Stimulated activated CD8-positive, alpha-beta memory T cell treated with anti-CD3 and anti-CD28 coated beads, Interleukin-4, amount 100 ng/mL, for 24 hours (primary cell): ENCODE measurements at regions not wholly inside any gene's neighbourhood (a gene's known extent, or its start where the extent isn't known, plus 50 kb on each side); places are given as distances from the start of the nearest gene placed in this dataset.
"Not testable (repeated sequence)": the region's sequence is repeated elsewhere in the genome, so short reads cannot be mapped to it uniquely, and the experiment has no call there.

Experiments used
- DNase-seq: peaks from one replicate; pipeline ENCODE4 v3.0.0-alpha.2; 2020; ENCODE audit warnings: low read depth

DNA sequence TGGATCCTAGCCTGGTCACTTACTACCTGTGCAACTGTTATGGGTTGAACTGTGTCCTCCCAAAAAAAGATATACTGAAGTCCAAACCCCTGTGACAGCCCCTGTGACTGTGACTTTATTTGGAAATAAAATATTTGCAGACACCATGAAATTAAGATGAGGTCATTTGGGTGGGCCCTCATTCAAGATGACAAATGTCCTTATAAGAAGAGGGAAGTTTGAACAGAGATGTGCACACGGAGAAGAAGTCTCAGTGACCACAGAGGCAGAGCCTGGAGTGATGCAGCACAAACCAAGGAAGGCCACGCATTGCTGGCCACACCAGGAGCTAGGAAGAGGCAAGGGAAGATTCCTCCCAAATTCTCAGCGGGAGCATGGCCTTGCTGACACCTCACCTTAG is 249.7 kb upstream of the RUNX1 start:
- no peak for DNase-seq

DNA sequence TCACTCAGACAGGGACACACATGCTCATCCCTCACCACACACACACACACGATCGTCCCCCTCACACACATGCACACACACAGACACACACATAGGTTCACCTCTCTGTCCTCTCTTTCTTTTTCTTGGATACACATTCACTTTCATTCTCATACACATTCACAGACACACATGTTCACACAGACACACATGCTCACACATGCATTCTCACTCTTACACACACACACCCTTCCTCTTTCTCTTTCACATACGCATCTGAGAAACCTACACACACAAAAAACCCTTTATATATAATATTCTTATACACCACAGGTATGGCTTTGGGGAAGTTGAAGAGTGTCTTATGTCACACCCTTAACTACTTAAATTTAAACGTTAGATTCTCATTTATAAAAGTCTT is 248.6 kb upstream of the RUNX1 start:
- DNase-seq, result no peak

GRCh38 chr21:35294231-35294898 is 245.3 kb upstream of the RUNX1 start:
- no peak for DNase-seq

DNA sequence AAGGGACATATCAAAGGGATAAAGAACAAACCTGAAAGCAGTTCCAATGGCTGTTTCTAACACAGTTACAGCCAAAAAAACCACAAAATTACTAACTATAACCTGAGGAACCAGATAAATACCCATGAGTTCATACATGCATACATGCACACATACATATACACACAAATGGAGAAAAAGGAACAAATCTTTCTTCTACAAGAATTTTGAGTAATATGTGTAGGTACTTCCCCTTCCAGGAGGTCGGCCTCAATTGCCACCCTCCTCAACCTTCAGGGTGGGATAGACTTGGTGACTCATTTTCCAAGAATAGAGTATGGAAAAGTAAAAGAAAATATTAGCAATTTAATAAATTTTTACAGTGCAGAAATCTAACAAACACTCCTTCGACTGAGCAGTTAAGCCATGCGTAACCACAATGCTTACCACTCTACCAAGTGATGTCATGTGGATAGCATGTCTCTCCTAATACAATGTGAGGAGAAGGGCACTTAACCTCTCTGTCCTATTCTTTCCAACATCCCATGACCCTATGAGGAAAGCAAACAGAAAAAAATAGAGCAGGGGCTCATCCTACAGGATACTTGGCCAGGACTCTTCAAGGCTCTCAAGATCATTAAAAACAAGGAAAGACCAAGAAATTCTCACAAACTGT is 243.0 kb upstream of the RUNX1 start:
- no peak for DNase-seq

DNA sequence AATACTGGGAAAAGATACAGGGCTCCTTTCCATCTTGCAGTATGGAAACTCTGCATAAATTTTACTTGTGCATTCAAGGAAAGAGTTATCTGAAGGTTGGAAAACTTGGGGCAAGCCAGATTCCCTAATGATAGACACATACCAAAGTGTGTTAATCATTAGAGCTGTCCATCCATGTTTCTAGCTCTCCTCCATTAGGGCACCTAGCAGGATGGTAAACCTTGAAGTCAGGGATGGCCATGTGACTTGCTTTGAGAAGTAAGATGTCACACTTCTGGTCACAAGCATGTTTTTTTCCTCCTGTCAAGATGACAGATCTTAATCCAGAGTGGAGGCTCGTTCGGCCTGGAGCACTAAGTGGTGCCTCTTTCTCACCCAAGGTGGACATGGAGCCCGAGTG is 241.9 kb upstream of the RUNX1 start:
- no peak for DNase-seq

DNA sequence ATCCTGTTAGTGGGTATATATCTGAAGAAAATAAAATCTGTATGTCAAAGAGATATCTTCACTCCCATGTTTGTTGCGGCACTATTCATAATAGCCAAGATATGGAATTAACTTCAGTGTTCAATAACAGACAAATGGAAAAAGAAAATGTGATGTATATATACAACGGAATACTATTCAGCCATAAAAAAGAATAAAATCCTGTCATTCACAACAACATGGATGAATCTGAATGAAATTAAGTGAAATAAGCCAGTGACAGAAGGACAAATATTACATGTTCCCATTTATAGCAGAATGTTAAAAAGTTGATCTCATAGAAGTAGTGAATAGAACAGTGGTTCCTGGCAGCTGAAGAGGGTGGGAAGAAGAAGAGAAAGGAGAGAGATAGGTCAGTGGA is 239.1 kb upstream of the RUNX1 start:
- no peak for DNase-seq

GRCh38 chr21:35284199-35284598 is 235.1 kb upstream of the RUNX1 start:
- DNase-seq, result no peak

- no peak for DNase-seq
Measured at GRCh38 chr21:35282944-35283343, 233.8 kb upstream of the RUNX1 start.

GRCh38 chr21:35281956-35282355 is 232.9 kb upstream of the RUNX1 start:
- DNase-seq, result no peak

- no peak for DNase-seq
Measured at GRCh38 chr21:35280231-35280630, 231.1 kb upstream of the RUNX1 start.

- DNase-seq, result no peak
Measured at GRCh38 chr21:35275776-35276175, 226.7 kb upstream of the RUNX1 start.

DNA sequence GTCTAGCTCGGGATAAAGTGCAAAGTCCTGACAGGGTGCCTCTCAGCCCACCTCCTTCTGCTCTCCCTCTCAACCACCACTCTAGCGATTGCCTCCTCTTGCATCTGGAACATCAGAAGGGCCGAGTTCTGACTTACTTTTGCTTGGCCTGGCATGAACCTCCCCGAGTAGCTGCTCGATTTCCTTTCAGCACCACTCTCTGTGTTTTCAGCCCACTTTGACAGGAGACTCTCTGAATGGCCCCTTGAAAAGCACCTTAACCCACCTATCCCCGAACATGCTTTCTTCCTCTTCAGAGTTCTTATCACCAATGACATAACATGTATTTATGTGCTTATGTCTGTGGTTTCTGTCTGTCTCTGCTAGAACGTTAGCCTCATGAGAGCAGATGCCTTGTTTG is 225.8 kb upstream of the RUNX1 start:
- DNase-seq, result no peak

DNA sequence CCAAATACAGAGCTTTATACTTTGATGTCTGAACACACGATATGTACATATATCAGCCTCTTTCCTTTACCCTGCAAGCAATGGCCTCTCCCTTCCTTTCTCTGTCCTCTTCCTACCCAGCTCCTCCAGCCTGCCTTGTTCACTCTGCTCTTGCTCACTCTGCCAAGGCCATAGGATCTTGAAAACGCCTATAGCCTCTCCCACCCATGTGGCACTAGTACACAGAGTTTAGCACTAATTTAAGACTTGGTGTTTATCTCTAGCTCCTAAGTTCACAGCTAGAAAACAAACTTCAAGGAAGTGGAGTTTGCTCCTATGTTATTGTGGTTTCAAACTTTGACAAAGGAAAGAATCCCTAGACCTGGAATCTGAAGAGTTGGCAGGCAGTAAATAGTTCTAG is 225.0 kb upstream of the RUNX1 start:
- no peak for DNase-seq

DNA sequence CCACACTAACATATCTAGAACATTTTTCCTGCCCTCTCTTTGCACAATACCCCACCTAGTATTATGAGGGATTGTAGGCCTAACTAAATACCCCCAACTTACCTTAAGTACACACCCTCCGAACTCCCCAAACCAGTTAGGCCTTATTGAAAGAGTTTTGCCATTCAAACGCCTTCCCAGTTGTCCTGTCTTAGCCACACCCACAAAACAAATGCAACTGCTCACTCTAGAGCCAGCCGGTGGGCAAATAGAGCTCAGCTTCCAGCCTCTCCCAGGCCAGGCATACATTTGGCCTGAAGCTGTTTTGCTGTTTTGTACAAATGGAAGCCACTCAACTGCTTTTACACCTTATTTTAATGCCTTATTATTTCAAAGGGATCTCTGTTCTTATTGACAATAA is 224.2 kb upstream of the RUNX1 start:
- no peak for DNase-seq

DNA sequence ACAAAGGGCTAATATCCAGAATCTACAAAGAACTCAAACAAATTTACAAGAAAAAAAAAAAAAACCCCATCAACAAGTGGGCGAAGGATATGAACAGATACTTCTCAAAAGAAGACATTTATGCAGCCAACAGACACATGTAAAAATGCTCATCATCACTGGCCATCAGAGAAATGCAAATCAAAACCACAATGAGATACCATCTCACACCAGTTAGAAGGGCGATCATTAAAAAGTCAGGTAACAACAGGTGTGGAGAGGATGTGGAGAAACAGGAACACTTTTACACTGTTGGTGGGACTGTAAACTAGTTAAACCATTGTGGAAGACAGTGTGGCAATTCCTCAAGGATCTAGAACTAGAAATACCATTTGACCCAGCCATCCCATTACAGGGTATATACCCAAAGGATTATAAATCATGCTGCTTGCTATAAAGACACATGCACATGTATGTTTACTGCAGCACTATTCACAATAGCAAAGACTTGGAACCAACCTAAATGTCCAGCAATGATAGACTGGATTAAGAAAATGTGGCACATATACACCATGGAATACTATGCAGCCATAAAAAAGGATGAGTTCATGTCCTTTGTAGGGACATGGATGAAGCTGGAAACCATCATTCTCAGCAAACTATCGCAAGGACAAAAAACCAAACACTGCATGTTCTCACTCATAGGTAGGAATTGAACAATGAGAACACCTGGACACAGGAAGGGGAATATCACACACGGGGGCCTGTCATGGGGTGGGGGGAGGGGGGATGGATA is 222.4 kb upstream of the RUNX1 start:
- not testable (repeated sequence) for DNase-seq

DNA sequence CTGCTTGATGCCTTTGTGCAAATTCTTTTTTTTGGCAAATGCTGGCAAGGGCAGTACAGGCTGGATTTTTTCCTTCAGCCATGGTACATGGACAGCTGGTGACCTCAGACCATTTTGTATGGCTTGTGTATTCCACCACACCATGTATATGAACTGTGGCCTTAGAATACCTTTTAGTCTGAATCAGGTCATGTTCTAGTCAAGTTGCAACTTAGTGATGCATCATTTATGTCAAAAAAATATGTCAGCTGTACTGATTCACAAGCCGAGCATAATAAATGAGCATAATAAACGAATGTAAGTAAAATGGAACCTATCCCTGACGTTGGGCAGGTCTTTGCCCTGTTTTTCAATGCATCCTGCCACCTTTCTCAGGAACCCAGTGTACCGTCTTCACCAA is 219.7 kb upstream of the RUNX1 start:
- no peak for DNase-seq

DNA sequence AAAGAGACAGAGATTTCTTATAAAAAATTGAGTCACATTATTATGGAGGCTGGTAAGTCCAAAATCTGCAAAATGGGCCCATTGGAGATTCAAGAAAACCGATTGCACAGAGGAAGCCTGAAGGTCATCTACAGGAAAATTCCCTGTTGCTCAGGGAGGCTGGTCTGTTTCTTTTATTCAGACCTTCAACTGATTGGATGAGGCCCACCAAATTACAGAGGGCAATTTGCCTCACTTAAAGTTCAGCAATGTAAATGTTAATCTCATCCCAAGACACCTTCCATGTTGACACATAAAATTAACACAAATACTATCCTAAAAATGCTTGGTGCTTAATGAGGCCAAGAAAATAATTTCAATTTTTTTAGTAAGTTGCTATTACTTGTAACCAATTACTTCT is 219.2 kb upstream of the RUNX1 start:
- no peak for DNase-seq

GRCh38 chr21:35266546-35266945 is 217.4 kb upstream of the RUNX1 start:
- no peak for DNase-seq

- no peak for DNase-seq
Measured at GRCh38 chr21:35265170-35265877, 216.2 kb upstream of the RUNX1 start.

- DNase-seq, result no peak
Measured at GRCh38 chr21:35259457-35259856, 210.4 kb upstream of the RUNX1 start.

DNA sequence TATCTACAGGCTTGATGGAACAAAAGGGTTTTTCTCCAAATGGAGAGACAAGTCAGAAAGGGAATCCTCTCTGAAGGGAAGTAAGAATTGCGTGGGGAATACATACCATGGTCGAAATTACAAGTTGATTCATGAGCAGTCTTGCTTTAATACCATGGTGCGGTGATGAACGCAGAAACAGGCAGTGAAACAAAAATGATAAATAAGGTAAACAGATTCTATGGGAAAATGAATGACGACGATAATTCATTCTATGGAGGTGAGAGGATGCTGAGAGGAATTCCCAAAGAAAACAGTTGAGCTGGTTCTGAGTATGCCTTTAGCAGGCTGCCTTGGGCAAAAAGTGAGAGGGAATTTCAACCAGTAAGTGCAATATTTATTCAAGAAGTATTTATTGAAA is 209.4 kb upstream of the RUNX1 start:
- no peak for DNase-seq

DNA sequence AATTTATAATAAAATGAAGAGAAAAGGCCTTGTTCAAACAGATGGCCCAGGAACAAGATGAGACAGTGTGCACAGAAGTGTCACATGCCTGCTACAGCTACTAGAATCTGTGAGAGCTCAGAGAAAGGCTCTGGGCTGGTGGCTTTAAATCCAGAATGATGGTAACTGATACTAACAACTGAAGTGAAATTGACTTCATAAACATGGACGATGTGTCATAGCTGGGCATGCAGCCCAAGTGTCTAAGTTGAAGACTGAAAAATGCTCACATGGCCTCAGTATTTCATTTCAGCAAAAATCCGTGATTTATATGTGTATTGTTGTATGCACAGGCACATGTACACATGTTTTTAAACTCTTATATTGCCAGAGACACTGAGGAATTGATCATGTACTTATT is 208.3 kb upstream of the RUNX1 start:
- no peak for DNase-seq

DNA sequence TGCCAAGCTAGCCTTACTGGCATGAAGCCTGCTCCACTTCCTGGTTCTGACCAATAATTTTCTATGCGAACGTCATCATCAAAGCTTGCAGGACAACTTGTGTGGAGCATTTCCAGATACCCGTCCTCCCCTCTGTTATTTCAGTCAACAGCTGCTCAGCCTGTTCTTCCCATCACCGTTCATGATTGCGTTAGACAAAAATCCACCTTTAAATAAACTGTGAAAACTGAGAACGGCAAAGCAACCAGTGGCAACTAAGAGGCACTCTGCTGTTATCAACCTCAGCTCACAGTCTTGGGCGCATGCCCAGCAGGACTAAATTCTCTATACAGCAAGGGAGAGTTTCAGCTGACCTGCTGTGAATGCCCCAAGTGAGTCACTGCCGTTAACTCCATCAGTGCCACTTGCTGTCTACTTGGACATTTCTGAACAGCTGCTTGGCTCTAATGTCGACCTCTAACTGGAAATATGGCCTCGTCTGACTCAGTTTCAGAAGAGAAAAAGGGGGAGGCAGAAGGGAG is 207.4 kb upstream of the RUNX1 start:
- no peak for DNase-seq
